GM12873 (cell line): ENCODE measurements at regions not wholly inside any gene's neighbourhood (a gene's known extent, or its start where the extent isn't known, plus 50 kb on each side); places are given as distances from the start of the nearest gene placed in this dataset.

Experiments used
- TF ChIP-seq, protein P1 (sequence below): IDR thresholded peaks from 2 replicates; pipeline ENCODE4 v1.5.1; 2012; ENCODE audit warnings: low read depth, mild to moderate bottlenecking, moderate library complexity, low read length, control low read depth; ENCODE audit not compliant: insufficient read depth; ENCODE audit errors: missing control alignments

DNA sequence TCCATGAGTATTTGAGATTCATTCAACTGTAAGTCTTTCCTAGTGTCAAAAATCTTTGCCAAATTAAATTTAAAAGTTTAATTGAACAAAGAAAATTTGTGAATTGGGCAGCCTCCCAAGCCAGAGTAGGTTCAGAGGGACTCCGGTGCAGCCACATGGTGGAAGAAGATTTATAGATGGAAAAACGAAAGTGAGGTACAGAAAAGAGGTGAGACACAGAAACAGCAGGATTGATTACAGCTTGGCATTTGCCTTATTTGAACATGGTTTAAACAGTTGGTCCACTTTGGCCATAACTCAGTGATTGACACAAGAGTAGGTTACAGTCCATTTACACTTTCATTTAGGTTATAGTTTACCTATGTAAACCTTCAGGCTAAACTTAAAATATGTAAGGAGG is 465.8 kb downstream of the ARL4A start:
- TF ChIP-seq, protein P1, sequence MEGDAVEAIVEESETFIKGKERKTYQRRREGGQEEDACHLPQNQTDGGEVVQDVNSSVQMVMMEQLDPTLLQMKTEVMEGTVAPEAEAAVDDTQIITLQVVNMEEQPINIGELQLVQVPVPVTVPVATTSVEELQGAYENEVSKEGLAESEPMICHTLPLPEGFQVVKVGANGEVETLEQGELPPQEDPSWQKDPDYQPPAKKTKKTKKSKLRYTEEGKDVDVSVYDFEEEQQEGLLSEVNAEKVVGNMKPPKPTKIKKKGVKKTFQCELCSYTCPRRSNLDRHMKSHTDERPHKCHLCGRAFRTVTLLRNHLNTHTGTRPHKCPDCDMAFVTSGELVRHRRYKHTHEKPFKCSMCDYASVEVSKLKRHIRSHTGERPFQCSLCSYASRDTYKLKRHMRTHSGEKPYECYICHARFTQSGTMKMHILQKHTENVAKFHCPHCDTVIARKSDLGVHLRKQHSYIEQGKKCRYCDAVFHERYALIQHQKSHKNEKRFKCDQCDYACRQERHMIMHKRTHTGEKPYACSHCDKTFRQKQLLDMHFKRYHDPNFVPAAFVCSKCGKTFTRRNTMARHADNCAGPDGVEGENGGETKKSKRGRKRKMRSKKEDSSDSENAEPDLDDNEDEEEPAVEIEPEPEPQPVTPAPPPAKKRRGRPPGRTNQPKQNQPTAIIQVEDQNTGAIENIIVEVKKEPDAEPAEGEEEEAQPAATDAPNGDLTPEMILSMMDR = no peak

DNA sequence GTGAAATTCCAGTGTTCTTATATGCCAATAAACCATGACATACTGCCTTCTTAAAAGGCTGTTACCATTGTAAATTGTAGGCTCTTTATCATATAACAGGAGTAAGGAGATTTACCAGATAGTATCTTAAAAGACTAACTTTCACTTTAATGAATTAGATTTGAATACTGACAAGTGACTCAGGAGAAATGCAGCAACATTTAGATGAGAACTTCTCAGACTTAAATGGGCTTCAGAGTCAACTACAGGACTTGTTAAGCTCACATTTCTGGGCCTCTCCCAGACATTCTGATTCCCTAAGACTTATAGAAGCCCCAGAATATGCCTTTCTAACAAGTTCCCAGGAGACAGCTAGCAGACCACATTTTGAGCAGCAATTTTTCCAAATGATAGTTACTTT is 466.3 kb downstream of the ARL4A start:
- TF ChIP-seq, protein P1 = no peak

DNA sequence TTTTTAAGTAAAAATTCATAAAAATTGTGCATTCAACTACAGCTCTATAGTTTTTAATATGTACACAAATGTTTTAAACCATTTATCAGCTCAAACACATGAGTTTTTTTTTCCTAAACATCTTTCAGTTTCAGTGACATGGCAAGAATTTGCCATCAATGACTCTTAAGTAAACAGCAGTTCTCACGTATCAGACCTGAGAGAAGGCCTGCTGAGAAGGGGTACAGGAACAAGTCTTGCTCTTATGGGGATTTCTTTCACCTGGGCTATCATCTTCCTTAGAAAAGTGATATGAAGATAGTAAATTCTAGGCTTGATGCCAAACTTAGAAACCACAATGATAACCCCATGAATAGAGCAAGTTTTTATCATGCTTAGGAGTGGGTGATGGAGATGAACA is 467.8 kb downstream of the ARL4A start:
- TF ChIP-seq, protein P1 = no peak

DNA sequence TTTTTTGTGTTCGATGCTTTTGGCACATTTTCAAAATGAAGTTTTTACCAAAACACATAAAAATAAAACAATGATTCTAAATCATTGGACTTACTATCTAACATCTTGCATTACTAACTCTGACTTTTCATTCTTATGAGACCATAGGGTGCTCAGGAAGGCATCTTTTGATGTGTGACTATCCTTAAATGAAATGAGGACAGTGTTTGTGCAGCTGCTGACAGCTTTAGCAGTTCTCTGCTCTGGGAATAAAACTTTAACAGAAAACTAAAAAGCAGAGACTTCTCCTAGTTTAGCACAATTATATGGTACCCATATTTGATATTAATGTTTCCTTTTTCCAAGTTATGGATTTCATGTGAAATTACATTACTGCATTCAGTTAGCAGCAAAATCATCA is 471.6 kb downstream of the ARL4A start:
- TF ChIP-seq, protein P1 = no peak

DNA sequence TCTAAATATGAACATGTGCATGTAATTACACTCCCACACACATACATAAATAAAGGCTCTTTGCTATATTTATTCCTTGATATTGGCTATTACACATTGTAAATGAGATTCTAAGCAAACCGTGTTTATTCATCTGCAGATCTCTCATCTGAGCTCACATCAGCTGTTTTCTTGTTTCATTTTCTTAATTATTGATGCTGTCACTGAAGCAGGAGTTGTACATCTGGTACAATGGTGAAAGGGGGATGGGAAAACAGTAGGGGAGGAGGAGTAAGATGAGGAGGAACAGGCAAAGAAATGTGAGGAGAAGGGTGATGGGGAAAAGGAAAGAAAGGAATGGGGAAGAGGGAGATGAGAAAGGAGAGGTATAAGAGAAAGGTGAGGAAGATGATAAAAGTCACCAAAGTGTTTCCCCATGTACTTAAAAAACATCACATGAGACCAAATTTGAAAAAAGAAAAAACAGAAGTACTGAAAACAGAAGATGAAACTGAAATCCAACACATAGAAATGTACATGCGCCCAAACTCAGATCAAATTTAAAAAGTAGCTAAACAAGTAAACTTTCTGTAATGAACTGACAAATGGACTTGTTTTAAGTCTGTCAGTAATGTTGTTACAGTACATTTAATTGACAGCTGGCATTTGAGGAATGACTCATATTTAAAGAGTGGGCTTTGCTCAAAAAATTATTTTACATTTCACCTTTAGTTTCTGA is 472.2 kb downstream of the ARL4A start:
- TF ChIP-seq, protein P1 = no peak

DNA sequence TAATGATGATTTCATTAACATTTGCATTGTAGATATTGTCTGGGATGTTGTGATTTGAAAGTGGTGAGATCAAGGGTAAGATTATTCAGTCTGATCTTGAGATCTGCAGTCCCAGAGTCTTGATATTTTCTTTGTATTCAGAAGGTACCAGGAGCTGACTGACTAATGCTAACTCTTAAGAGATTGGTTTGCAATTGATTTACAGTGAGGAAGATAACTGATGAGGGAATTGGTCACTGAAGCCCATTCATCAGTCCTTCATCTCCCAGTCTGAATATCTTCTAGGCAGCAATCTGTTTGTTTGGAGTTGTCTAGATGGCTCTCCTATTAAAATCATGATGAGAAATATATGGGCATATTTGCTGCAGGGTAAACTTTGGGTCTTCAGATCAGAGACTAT is 473.7 kb downstream of the ARL4A start:
- TF ChIP-seq, protein P1 = no peak

DNA sequence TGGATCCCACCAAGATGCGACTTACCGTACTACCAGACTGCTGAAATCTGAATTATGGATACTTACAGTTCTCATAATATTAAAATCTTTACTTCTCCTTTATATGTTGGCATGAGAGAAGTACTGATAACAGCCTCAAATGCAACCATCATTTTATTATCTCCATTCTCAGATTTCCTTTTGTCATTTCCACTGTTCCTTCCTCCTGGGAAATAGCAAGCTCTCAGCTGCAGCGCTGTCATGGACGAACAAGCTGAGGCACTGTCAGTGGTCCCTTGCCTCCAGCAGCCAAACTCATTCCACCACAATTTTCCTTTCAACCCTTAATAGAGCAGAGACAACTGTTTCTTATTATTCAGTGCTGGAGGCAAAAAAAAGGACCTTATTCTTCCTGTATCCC is 478.4 kb downstream of the ARL4A start:
- TF ChIP-seq, protein P1 = no peak

DNA sequence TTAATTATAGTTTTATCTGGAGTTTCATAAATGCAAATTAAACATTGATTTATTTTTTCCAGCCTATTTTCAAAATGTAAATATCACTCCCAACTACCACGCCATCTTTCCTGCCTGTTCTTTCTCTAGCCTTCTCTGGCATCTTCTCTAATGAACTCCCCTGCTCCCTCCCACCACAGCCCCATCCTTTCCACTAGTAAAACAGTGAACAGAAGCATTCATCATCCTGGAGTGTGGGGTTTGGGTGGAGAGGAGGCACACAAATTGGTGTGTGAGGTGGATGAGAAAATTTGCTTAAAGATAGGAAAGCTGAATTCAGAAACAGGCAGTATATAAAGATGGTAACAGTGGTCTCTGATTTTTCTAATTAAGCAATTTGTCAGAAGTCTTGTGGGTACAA is 479.4 kb downstream of the ARL4A start:
- TF ChIP-seq, protein P1 = no peak
